Activated naive CD4-positive, alpha-beta T cell treated with anti-CD3 and anti-CD28 coated beads, Interleukin-2, amount 10 ng/mL, durations not matched to agents 7 days and 5 days (primary cell): ENCODE measurements at regions not wholly inside any gene's neighbourhood (a gene's known extent, or its start where the extent isn't known, plus 50 kb on each side); places are given as distances from the start of the nearest gene placed in this dataset.

Source experiments
- CTCF ChIA-PET: fragments of 350-600 bp; sonication (Branson Sonifier 250); formaldehyde crosslinking; loops from one replicate; lab custom pipeline; 2021; ENCODE audit warnings: antibody characterized with exemption; lab: Charles Lee
- DNase-seq: peaks from one replicate; pipeline ENCODE4 v3.0.0-alpha.2; 2020
- H3K27ac Mint-ChIP-seq: one replicate; pipeline ENCODE4 v1.8.0; 2021; ENCODE audit warnings: mild to moderate bottlenecking, moderate library complexity, mixed read lengths
- H3K27me3 Mint-ChIP-seq: one replicate; pipeline ENCODE4 v1.8.0; 2021; ENCODE audit warnings: mild to moderate bottlenecking, mixed read lengths
- H3K36me3 Mint-ChIP-seq: one replicate; pipeline ENCODE4 v1.8.0; 2021; ENCODE audit warnings: mixed read lengths
- H3K4me1 Mint-ChIP-seq: one replicate; pipeline ENCODE4 v1.8.0; 2021; ENCODE audit warnings: mixed read lengths
- H3K4me3 Mint-ChIP-seq: one replicate; pipeline ENCODE4 v1.8.0; 2021; ENCODE audit warnings: mild to moderate bottlenecking, moderate library complexity, mixed read lengths
- H3K9me3 Mint-ChIP-seq: one replicate; pipeline ENCODE4 v1.8.0; 2021; ENCODE audit warnings: mixed read lengths

- Mint-ChIP-seq H3K4me1 (no peaks in the 10 kb centered on the region), H3K9me3 (peaks cover 15% of the 10 kb centered on the region), H3K27me3 (peaks cover 21% of the 10 kb centered on the region), H3K27ac (no peak overlapping the region), H3K4me3 (no peak overlapping the region), H3K36me3 (no peaks in the 10 kb centered on the region)
- DNase-seq, result no peak
- CTCF ChIA-PET, result no interaction called here
Measured at GRCh38 chr21:39022466-39022862, 160.8 kb downstream of the PSMG1 start.

DNA sequence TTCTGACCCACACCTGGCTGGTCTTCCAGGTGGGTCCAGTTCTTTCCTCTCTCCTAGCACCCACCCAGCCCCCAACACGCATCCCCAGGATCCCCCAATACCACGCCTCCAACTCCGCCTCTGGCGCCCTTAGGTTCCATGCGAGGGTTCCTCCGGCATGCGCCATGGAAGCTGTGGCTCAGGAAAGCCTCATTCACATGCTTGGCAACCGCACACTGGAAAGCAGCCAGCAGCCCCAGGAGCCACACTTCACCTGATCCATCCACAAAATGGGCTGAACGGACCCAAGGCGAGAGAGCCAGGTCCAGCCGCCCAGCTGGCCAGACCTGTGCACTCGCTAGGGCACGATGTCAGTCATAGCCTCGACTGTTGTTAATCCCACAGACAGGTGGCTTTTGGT is 161.2 kb downstream of the PSMG1 start:
- H3K9me3 Mint-ChIP-seq, result peaks cover 15% of the 10 kb centered on the region
- H3K27me3 Mint-ChIP-seq, result peaks cover 21% of the 10 kb centered on the region
- CTCF ChIA-PET, result no interaction called here
- no peak overlapping the region for H3K4me3 Mint-ChIP-seq
- DNase-seq, result no peak
- no peaks in the 10 kb centered on the region for H3K36me3 Mint-ChIP-seq
- H3K27ac Mint-ChIP-seq, result no peak overlapping the region
- H3K4me1 Mint-ChIP-seq, result peaks cover 2% of the 10 kb centered on the region

DNA sequence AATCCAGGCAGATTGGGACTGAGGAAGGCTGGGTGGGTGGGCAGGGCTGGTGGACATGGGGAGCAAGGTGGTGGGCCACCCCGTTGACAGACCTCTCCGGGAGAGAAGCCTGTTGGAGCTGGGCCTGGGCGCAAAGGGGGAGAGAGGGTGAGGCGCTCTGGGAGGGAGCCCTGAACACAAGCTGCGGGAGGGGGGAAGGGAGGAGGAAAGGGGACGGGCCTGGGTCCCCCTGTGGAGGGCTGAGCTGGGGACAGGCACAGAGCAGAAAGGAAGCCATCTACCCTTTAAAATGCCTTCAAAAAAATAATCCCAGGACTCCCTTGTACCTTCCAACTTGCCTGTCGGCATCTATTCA is 161.8 kb downstream of the PSMG1 start:
- H3K4me3 Mint-ChIP-seq, result no peak overlapping the region
- no peaks in the 10 kb centered on the region for H3K36me3 Mint-ChIP-seq
- CTCF ChIA-PET, result no interaction called here
- DNase-seq, result no peak
- H3K27me3 Mint-ChIP-seq, result peaks cover 16% of the 10 kb centered on the region
- H3K27ac Mint-ChIP-seq, result no peak overlapping the region
- H3K9me3 Mint-ChIP-seq, result peaks cover 15% of the 10 kb centered on the region
- peaks cover 3% of the 10 kb centered on the region for H3K4me1 Mint-ChIP-seq

GRCh38 chr21:39020751-39021477 is 162.3 kb downstream of the PSMG1 start:
- CTCF ChIA-PET, result no interaction called here
- H3K27ac Mint-ChIP-seq, result no peak overlapping the region
- no peaks in the 10 kb centered on the region for H3K36me3 Mint-ChIP-seq
- peaks cover 10% of the 10 kb centered on the region for H3K27me3 Mint-ChIP-seq
- no peak overlapping the region for H3K4me3 Mint-ChIP-seq
- H3K4me1 Mint-ChIP-seq, result peaks cover 3% of the 10 kb centered on the region
- peaks cover 11% of the 10 kb centered on the region for H3K9me3 Mint-ChIP-seq
- no peak for DNase-seq

DNA sequence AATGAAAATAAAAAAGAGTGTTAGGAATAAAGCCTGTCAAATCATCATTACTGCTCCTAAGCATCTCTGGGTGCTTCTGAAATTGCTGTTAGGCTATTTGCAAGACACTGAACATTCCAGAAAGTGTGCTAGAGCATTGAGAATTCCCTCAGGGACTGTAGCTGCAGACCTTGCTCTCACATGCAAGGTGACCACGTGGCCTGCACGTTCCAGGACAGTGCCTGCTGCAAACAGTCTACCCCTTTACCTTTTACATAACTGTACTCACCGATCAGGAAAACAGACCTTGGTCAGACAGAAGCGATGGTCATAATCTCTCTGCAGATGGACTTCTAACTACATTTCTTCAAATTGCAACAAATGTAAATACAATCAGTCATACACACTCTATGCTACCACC is 164.5 kb downstream of the PSMG1 start:
- no peak overlapping the region for H3K27ac Mint-ChIP-seq
- H3K27me3 Mint-ChIP-seq, result peaks cover 10% of the 10 kb centered on the region
- H3K9me3 Mint-ChIP-seq, result no peaks in the 10 kb centered on the region
- CTCF ChIA-PET, result no interaction called here
- H3K4me1 Mint-ChIP-seq, result peaks cover 3% of the 10 kb centered on the region
- no peaks in the 10 kb centered on the region for H3K36me3 Mint-ChIP-seq
- no peak for DNase-seq
- H3K4me3 Mint-ChIP-seq, result no peak overlapping the region

- CTCF ChIA-PET, result no interaction called here
- peaks cover 10% of the 10 kb centered on the region for H3K27me3 Mint-ChIP-seq
- no peaks in the 10 kb centered on the region for H3K9me3 Mint-ChIP-seq
- no peak for DNase-seq
- peaks cover 3% of the 10 kb centered on the region for H3K4me1 Mint-ChIP-seq
- no peak overlapping the region for H3K4me3 Mint-ChIP-seq
- no peak overlapping the region for H3K27ac Mint-ChIP-seq
- no peaks in the 10 kb centered on the region for H3K36me3 Mint-ChIP-seq
Measured at GRCh38 chr21:39016740-39017315, 166.4 kb downstream of the PSMG1 start.

DNA sequence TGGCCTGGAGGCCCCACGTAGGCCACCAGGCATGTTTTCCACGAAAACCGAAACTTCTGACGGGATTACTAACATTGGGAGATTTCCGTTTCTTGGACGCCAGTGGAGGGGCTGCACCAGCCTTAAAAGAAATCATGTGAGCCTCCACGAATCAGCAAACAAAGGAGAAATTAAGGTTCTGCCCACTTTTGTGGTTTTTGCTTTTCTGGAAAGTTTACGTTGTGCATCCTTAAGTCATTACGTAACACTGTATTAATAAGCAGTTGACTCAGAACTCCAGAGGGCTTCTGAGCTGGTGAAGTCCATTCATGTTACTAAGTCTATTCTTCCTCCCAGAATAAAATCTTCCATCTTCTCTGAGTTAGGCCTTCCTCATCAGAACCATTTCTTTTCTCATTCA is 168.5 kb downstream of the PSMG1 start:
- no peaks in the 10 kb centered on the region for H3K9me3 Mint-ChIP-seq
- DNase-seq, result no peak
- H3K4me3 Mint-ChIP-seq, result no peak overlapping the region
- CTCF ChIA-PET, result no interaction called here
- H3K36me3 Mint-ChIP-seq, result no peaks in the 10 kb centered on the region
- H3K4me1 Mint-ChIP-seq, result peaks cover 3% of the 10 kb centered on the region
- H3K27ac Mint-ChIP-seq, result no peak overlapping the region
- peaks cover 9% of the 10 kb centered on the region for H3K27me3 Mint-ChIP-seq

DNA sequence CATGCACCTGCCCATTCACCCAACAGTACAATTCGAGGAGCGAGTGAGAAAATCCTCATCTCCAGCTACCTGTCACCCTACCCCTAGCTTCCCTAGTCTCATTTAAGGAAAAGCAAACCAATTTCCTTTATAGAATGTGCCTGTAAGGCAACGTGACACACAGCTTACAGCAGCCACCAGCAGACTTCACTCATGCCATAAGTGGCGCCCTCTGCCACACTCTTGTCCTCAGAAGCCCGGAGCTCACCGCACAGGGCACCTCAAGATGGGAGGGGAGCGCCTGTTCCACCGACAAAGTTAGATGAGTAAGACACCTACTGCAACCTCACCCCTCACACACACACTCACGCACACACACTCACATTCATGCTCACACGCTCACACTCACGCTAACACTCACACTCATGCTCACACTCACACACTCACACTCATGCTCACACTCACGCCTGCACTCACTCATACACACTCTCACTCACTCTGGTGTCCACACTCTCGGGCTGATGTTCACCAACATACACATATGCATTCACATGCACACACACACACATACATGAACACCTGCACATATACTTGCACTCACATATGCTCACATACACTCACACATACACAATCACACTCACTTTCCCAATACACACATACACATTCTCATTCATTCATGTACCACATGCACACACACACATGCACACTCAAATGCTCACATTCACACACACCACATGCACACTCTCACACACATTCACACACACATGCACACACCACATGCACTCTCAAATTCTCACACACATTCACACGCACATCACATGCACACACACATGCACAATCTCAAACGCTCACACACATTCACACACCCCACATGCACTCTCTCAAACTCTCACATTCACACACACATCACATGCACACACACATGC is 170.7 kb downstream of the PSMG1 start:
- CTCF ChIA-PET, result no interaction called here
- Mint-ChIP-seq H3K27me3 (no peaks in the 10 kb centered on the region), H3K27ac (no peak overlapping the region), H3K4me1 (peaks cover 3% of the 10 kb centered on the region), H3K9me3 (no peaks in the 10 kb centered on the region), H3K4me3 (no peak overlapping the region), H3K36me3 (no peaks in the 10 kb centered on the region)
- no peak for DNase-seq

DNA sequence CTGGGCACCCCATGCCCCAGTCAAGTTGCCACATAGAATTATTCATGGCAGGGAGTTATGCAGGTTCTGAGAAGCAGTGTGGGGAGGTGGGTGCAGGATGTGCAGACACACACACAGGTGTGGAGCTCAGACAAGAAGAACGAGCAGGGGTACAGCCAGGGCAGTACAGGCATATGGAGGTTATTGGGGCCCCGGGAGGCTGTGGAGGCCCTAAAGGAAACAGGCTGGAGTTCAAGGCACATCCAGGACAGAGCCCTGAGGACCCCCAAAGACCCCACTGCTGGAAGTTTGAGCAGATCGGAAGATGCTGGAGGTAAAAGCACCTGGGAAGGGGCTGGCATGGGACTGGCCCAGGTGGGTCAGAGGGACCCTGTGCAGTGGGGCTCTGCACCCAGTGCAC is 171.3 kb downstream of the PSMG1 start:
- Mint-ChIP-seq H3K27me3 (peaks cover 2% of the 10 kb centered on the region), H3K4me1 (peaks cover under 1% of the 10 kb centered on the region), H3K27ac (no peak overlapping the region), H3K36me3 (no peaks in the 10 kb centered on the region), H3K9me3 (no peaks in the 10 kb centered on the region), H3K4me3 (no peak overlapping the region)
- CTCF ChIA-PET, result no interaction called here
- DNase-seq, result no peak

GRCh38 chr21:39010629-39011404 is 172.4 kb downstream of the PSMG1 start:
- Mint-ChIP-seq H3K27me3 (peaks cover 13% of the 10 kb centered on the region), H3K36me3 (no peaks in the 10 kb centered on the region), H3K9me3 (no peaks in the 10 kb centered on the region), H3K4me1 (no peaks in the 10 kb centered on the region), H3K27ac (no peak overlapping the region), H3K4me3 (no peak overlapping the region)
- no peak for DNase-seq
- CTCF ChIA-PET, result no interaction called here

DNA sequence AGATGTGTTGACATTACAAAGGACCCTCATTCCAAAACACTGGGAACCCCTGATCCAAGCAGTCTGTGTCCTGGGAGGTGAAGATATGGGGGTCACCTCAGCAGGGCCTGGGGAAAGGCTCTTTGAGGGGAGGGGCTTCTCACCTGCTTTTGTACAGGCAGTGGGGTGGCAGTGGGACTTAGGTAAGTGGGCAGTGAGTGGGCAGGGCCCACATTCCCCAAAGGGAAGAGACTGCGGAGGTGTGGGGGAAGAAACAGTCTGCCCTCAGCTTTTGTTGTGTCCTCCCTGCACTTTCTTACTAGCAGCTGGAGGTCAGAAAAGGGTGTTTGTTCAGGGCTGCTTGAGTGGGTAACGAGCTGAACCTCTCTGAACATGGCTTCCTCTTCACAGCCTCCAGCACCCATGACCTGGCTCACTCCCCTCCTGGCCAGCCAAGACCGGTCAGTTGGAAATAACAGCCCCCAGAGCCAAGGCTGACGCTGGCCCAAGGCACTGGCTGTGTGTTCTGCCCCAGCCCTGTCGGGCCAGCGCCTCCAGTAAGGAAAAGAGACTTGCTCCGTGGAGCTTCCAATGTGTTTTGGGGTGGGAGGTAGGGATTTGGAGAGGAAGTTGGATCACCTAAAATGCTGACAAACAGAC is 173.5 kb downstream of the PSMG1 start:
- Mint-ChIP-seq H3K27me3 (peaks cover 15% of the 10 kb centered on the region), H3K4me1 (peaks cover 7% of the 10 kb centered on the region), H3K36me3 (no peaks in the 10 kb centered on the region), H3K4me3 (no peak overlapping the region), H3K27ac (no peak overlapping the region), H3K9me3 (no peaks in the 10 kb centered on the region)
- DNase-seq, result no peak
- CTCF ChIA-PET, result no interaction called here

- no peaks in the 10 kb centered on the region for H3K9me3 Mint-ChIP-seq
- H3K27ac Mint-ChIP-seq, result no peak overlapping the region
- DNase-seq, result no peak
- peaks cover 23% of the 10 kb centered on the region for H3K4me1 Mint-ChIP-seq
- H3K4me3 Mint-ChIP-seq, result no peak overlapping the region
- H3K27me3 Mint-ChIP-seq, result peaks cover 16% of the 10 kb centered on the region
- H3K36me3 Mint-ChIP-seq, result no peaks in the 10 kb centered on the region
- CTCF ChIA-PET, result no interaction called here
Measured at GRCh38 chr21:39007985-39008384, 175.3 kb downstream of the PSMG1 start.

DNA sequence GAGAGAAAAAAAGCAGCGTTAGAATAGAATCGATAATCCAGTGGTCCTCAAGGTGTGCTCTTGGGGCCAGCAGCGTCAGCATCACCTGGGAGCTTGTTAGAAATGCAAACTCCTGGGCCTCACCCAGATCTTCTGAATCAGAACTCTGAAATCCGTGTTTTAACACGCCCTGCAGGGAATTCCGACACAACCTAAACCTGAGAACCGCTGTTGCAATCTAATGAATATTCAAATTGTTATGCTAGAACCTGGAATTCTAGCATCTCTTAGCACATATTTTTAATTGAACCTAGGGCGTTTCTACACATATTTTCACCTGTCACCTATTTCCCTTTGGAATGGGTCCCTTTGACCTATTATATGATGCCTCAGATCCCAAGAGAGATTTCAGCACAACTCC is 175.7 kb downstream of the PSMG1 start:
- H3K36me3 Mint-ChIP-seq, result no peaks in the 10 kb centered on the region
- no peaks in the 10 kb centered on the region for H3K9me3 Mint-ChIP-seq
- CTCF ChIA-PET, result no interaction called here
- peaks cover 23% of the 10 kb centered on the region for H3K4me1 Mint-ChIP-seq
- no peak for DNase-seq
- no peak overlapping the region for H3K4me3 Mint-ChIP-seq
- peaks cover 16% of the 10 kb centered on the region for H3K27me3 Mint-ChIP-seq
- no peak overlapping the region for H3K27ac Mint-ChIP-seq
